HepG2 (cell line): ENCODE measurements at regions not wholly inside any gene's neighbourhood (a gene's known extent, or its start where the extent isn't known, plus 50 kb on each side); places are given as distances from the start of the nearest gene placed in this dataset.

Source experiments
- ATAC-seq: fragments of 200-7000 bp; cut with Tn5 transposase; 3 replicates; pipeline ENCODE4 v1.9.1; 2020; ENCODE audit warnings: mild to moderate bottlenecking, moderate library complexity
- BruUV-seq: library from RNA; stranded (reverse); fragments of 400-500 nt; replicated peaks from 2 replicates; lab custom pipeline; 2021; lab: Mats Ljungman, UMichigan
- CTCF ChIA-PET: fragments of 300-600 bp; formaldehyde crosslinking; extraction: SDS; loops from one replicate; lab custom pipeline; 2021; ENCODE audit warnings: low total read pairs, inconsistent platforms, low intra/inter-chr PET ratio; lab: Yijun Ruan, JAX
- POLR2A ChIA-PET: fragments of 350-600 bp; sonication (Branson Sonifier 250); formaldehyde crosslinking; loops from one replicate; lab custom pipeline; 2020; ENCODE audit warnings: antibody characterized with exemption, inconsistent platforms; lab: Yijun Ruan, JAX
- DNase-seq: peaks from one replicate; pipeline ENCODE4 v3.0.0-alpha.2; 2015; ENCODE audit warnings: low spot score
- FAIRE-seq: peaks from 3 replicates; lab custom pipeline; 2011; peaks lifted over from hg19 to GRCh38; lab: Jason Lieb, UNC
- H2AFZ ChIP-seq: one replicate; pipeline ENCODE4 v1.6.1; 2011; ENCODE audit warnings: low read length, inconsistent platforms
- H3K27ac ChIP-seq: fragments of 300-600 bp; 3 replicates; pipeline ENCODE4 v1.8.0; 2011; ENCODE audit warnings: mixed run types, mild to moderate bottlenecking, mixed read lengths, low read length, inconsistent platforms; ENCODE audit not compliant: insufficient read depth; ENCODE audit errors: extremely low read length
- H3K27me3 ChIP-seq, 2 experiments: fragments of 200-600 bp in 1 of 2; 2 replicates in 1 of 2; 3 replicates in 1 of 2; pipeline versions ENCODE4 v1.6.0 to v1.8.0; 2011; ENCODE audit warnings: low read length in 2 of 2, mild to moderate bottlenecking in 2 of 2, moderate library complexity in 2 of 2, inconsistent platforms in 1 of 2; ENCODE audit not compliant: insufficient read depth in 2 of 2, control insufficient read depth in 1 of 2
- H3K36me3 ChIP-seq, 2 experiments: fragments of 200-600 bp in 1 of 2; replicated peaks in 1 of 2; 2 replicates in 1 of 2; 3 replicates in 1 of 2; pipeline versions ENCODE4 v1.5.1 to v1.8.0; 2011; ENCODE audit warnings: low read length in 2 of 2, inconsistent platforms in 1 of 2; ENCODE audit not compliant: insufficient read depth in 2 of 2, control insufficient read depth in 1 of 2
- H3K4me1 ChIP-seq: 2 replicates; pipeline ENCODE4 v1.5.1; 2012; ENCODE audit warnings: low read length, inconsistent platforms; ENCODE audit not compliant: insufficient read depth
- H3K4me2 ChIP-seq: 2 replicates; pipeline ENCODE4 v1.6.0; 2011; ENCODE audit warnings: low read depth, low read length, inconsistent platforms
- H3K4me3 ChIP-seq, 3 experiments: fragments of 200-600 bp in 1 of 3; sonication (generic), shearing (Covaris generic) in 1 of 3; replicated peaks in 1 of 3; 2 replicates each; pipeline ENCODE4 v1.5.1; 2011 to 2016; ENCODE audit warnings: low read length in 3 of 3, inconsistent platforms in 2 of 3, low read depth in 2 of 3, mild to moderate bottlenecking in 2 of 3, control low read depth in 1 of 3, mixed read lengths in 1 of 3; ENCODE audit not compliant: insufficient read depth in 1 of 3
- H3K79me2 ChIP-seq: one replicate; pipeline ENCODE4 v1.6.1; 2011; ENCODE audit warnings: low read length, inconsistent platforms; ENCODE audit not compliant: insufficient read depth
- H3K9ac ChIP-seq: 2 replicates; pipeline ENCODE4 v1.6.0; 2011; ENCODE audit warnings: mild to moderate bottlenecking, low read depth, low read length, inconsistent platforms; ENCODE audit not compliant: insufficient read depth
- H3K9me3 ChIP-seq: 2 replicates; pipeline ENCODE4 v1.5.1; 2012; ENCODE audit warnings: mild to moderate bottlenecking, low read length
- H4K20me1 ChIP-seq: 2 replicates; pipeline ENCODE4 v1.6.0; 2011; ENCODE audit warnings: inconsistent platforms, mild to moderate bottlenecking, low read length, moderate library complexity; ENCODE audit not compliant: insufficient read depth
- ADNP ChIP-seq: sonication (generic); formaldehyde crosslinking; IDR thresholded peaks from 2 replicates; pipeline ENCODE4 v1.4.0; 2020; ENCODE audit warnings: missing genetic modification reagents
- FOSL2 ChIP-seq: sonication (generic); formaldehyde crosslinking; IDR thresholded peaks from 2 replicates; pipeline ENCODE4 v1.4.0; 2020; ENCODE audit warnings: missing genetic modification reagents
- GABPB1 ChIP-seq: IDR thresholded peaks from 2 replicates; pipeline ENCODE4 v1.6.1; 2016; ENCODE audit warnings: mild to moderate bottlenecking, missing genetic modification reagents, moderate library complexity, missing compliant biosample characterization
- RCOR2 ChIP-seq: IDR thresholded peaks from 2 replicates; pipeline ENCODE4 v1.6.1; 2016; ENCODE audit warnings: missing biosample characterization, missing genetic modification reagents
- ZFX ChIP-seq: sonication (generic); formaldehyde crosslinking; IDR thresholded peaks from 2 replicates; pipeline ENCODE4 v1.4.0; 2020; ENCODE audit warnings: mild to moderate bottlenecking, low read depth, missing genetic modification reagents, moderate library complexity
- ZNF180 ChIP-seq: sonication (generic); formaldehyde crosslinking; IDR thresholded peaks from 2 replicates; pipeline ENCODE4 v1.4.0; 2020; ENCODE audit warnings: low read depth, missing genetic modification reagents, borderline replicate concordance
- ZNF337 ChIP-seq: sonication (generic); formaldehyde crosslinking; IDR thresholded peaks from 2 replicates; pipeline ENCODE4 v1.5.1; 2020; ENCODE audit warnings: missing genetic modification reagents, low read depth, mild to moderate bottlenecking, borderline replicate concordance
- ZNF430 ChIP-seq: sonication (generic); formaldehyde crosslinking; IDR thresholded peaks from 2 replicates; pipeline ENCODE4 v1.9.0; 2021; ENCODE audit warnings: mild to moderate bottlenecking, missing genetic modification reagents
- ZNF552 ChIP-seq: sonication (generic); formaldehyde crosslinking; IDR thresholded peaks from 2 replicates; pipeline ENCODE4 v1.9.0; 2022; ENCODE audit warnings: missing genetic modification reagents, mild to moderate bottlenecking, borderline replicate concordance
- ZNF577 ChIP-seq: sonication (generic); formaldehyde crosslinking; IDR thresholded peaks from 2 replicates; pipeline ENCODE4 v1.4.0; 2020; ENCODE audit warnings: mild to moderate bottlenecking, low read depth, missing genetic modification reagents, borderline replicate concordance
- WGBS: methylation state at CpG from one replicate; pipeline ENCODE4 v1.1.6; 2017; ENCODE audit warnings: low lambda C conversion rate; 5-methylcytosine and 5-hydroxymethylcytosine counted together
- in situ Hi-C: cut with HindIII; loops from 2 replicates; pipeline ENCODE4 v1.10.0; 2017; ENCODE audit warnings: low pct_unique_long_range_greater_than_20kb; ENCODE audit not compliant: extremely low pct_ligation_motif_present
- intact Hi-C: fragments of 100-400 bp; cut with micrococcal nuclease; formaldehyde crosslinking; loops from one replicate; pipeline ENCODE4 v1.10.0; 2022; ENCODE audit not compliant: unreplicated experiment
- TF ChIP-seq, protein P1 (sequence below): sonication (generic); formaldehyde crosslinking; IDR thresholded peaks from 2 replicates; pipeline ENCODE4 v1.5.0; 2020; ENCODE audit warnings: missing genetic modification reagents, mild to moderate bottlenecking, borderline replicate concordance
- TF ChIP-seq, protein P2 (sequence below): IDR thresholded peaks from 2 replicates; pipeline ENCODE4 v1.6.1; 2016; ENCODE audit warnings: low read depth, missing genetic modification reagents, missing compliant biosample characterization
- TF ChIP-seq, protein P3 (sequence below): sonication (generic); formaldehyde crosslinking; IDR thresholded peaks from 2 replicates; pipeline ENCODE4 v1.4.0; 2020; ENCODE audit warnings: missing genetic modification reagents
- TF ChIP-seq, protein P4 (sequence below): sonication (generic); formaldehyde crosslinking; IDR thresholded peaks from 2 replicates; pipeline ENCODE4 v1.5.1; 2020; ENCODE audit warnings: mild to moderate bottlenecking, moderate library complexity, missing genetic modification reagents

DNA sequence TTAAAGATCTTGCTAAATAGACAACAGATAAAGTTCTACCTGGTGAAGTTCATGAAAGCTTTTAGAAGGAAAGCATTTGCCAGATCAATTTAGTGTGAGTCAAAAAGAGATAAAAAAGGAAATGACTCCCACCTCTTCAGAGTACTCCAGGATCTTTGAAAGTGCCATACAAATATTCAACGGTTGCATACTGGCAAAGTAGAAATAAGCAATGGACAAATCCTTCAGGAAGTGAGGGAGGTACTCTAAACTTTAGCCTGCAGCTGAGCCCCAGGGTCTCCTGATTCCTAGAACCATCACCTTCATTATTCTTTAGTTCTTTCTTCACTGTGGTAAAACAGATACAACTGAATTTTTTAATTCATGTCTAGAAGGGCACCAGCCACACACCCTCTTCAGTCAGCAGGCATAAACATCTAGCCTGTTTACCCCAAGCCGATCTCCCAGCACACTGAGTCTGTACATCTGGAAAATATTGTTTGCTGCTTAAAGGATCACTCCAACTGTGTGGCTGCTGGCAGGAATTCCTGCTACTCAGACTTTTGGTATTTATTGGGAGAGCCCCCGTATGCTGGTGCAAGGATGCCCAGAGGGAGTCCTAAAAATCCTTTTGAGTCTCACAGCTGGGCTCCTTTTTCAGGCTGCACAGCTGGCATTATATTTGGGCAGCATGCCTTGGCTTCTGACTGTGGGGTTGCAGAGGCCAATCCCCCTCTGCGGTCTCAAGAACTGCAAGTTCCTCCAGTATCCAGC lies 72.3 kb upstream of the SESTD1 start:
- ATAC-seq (no peak), DNase-seq (no peak), FAIRE-seq (no peak)
- no peak overlapping the region for H3K4me3 ChIP-seq
- ChIA-PET CTCF (no interaction called here), POLR2A (no interaction called here)
- H3K36me3 ChIP-seq, result no peaks in the 10 kb centered on the region
- no peaks in the 10 kb centered on the region for H4K20me1 ChIP-seq
- no TSS peak for BruUV-seq
- no peaks in the 10 kb centered on the region for H3K27me3 ChIP-seq
- no peaks in the 10 kb centered on the region for H3K79me2 ChIP-seq
- H3K9ac ChIP-seq, result no peak overlapping the region
- in situ Hi-C loops (loop anchor here (5.0 kb wide), 1 partner anchor 115 kb away; no protein-coding TSS in a partner anchor), intact Hi-C loops (no loop called here)
- no peak overlapping the region for H2AFZ ChIP-seq
- H3K9me3 ChIP-seq, result no peaks in the 10 kb centered on the region
- 54% methylated on average over 4 of the region's 4 CpGs for WGBS
- no peak overlapping the region for H3K27ac ChIP-seq
- H3K4me2 ChIP-seq, result no peak overlapping the region
- peaks cover 38% of the 10 kb centered on the region for H3K4me1 ChIP-seq
- TF ChIP-seq ZNF430 (CRISPR knock-in tag), result no peak
- TF ChIP-seq, protein P1, sequence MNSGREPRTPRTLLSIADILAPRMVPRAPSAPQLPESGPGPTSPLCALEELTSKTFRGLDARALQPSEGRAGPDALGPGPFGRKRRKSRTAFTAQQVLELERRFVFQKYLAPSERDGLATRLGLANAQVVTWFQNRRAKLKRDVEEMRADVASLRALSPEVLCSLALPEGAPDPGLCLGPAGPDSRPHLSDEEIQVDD (CRISPR knock-in tag), result no peak
- TF ChIP-seq ZNF577 (CRISPR knock-in tag), result no peak
- TF ChIP-seq FOSL2 (CRISPR knock-in tag), result no peak
- TF ChIP-seq, protein P2, sequence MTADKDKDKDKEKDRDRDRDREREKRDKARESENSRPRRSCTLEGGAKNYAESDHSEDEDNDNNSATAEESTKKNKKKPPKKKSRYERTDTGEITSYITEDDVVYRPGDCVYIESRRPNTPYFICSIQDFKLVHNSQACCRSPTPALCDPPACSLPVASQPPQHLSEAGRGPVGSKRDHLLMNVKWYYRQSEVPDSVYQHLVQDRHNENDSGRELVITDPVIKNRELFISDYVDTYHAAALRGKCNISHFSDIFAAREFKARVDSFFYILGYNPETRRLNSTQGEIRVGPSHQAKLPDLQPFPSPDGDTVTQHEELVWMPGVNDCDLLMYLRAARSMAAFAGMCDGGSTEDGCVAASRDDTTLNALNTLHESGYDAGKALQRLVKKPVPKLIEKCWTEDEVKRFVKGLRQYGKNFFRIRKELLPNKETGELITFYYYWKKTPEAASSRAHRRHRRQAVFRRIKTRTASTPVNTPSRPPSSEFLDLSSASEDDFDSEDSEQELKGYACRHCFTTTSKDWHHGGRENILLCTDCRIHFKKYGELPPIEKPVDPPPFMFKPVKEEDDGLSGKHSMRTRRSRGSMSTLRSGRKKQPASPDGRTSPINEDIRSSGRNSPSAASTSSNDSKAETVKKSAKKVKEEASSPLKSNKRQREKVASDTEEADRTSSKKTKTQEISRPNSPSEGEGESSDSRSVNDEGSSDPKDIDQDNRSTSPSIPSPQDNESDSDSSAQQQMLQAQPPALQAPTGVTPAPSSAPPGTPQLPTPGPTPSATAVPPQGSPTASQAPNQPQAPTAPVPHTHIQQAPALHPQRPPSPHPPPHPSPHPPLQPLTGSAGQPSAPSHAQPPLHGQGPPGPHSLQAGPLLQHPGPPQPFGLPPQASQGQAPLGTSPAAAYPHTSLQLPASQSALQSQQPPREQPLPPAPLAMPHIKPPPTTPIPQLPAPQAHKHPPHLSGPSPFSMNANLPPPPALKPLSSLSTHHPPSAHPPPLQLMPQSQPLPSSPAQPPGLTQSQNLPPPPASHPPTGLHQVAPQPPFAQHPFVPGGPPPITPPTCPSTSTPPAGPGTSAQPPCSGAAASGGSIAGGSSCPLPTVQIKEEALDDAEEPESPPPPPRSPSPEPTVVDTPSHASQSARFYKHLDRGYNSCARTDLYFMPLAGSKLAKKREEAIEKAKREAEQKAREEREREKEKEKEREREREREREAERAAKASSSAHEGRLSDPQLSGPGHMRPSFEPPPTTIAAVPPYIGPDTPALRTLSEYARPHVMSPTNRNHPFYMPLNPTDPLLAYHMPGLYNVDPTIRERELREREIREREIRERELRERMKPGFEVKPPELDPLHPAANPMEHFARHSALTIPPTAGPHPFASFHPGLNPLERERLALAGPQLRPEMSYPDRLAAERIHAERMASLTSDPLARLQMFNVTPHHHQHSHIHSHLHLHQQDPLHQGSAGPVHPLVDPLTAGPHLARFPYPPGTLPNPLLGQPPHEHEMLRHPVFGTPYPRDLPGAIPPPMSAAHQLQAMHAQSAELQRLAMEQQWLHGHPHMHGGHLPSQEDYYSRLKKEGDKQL (CRISPR knock-in tag), result no peak
- TF ChIP-seq GABPB1 (CRISPR knock-in tag), result no peak
- TF ChIP-seq ZNF337 (CRISPR knock-in tag), result no peak
- TF ChIP-seq, protein P3, sequence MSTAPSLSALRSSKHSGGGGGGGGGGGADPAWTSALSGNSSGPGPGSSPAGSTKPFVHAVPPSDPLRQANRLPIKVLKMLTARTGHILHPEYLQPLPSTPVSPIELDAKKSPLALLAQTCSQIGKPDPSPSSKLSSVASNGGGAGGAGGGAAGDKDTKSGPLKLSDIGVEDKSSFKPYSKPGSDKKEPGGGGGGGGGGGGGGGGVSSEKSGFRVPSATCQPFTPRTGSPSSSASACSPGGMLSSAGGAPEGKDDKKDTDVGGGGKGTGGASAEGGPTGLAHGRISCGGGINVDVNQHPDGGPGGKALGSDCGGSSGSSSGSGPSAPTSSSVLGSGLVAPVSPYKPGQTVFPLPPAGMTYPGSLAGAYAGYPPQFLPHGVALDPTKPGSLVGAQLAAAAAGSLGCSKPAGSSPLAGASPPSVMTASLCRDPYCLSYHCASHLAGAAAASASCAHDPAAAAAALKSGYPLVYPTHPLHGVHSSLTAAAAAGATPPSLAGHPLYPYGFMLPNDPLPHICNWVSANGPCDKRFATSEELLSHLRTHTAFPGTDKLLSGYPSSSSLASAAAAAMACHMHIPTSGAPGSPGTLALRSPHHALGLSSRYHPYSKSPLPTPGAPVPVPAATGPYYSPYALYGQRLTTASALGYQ, result no peak
- TF ChIP-seq, protein P4, sequence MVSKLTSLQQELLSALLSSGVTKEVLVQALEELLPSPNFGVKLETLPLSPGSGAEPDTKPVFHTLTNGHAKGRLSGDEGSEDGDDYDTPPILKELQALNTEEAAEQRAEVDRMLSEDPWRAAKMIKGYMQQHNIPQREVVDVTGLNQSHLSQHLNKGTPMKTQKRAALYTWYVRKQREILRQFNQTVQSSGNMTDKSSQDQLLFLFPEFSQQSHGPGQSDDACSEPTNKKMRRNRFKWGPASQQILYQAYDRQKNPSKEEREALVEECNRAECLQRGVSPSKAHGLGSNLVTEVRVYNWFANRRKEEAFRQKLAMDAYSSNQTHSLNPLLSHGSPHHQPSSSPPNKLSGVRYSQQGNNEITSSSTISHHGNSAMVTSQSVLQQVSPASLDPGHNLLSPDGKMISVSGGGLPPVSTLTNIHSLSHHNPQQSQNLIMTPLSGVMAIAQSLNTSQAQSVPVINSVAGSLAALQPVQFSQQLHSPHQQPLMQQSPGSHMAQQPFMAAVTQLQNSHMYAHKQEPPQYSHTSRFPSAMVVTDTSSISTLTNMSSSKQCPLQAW, result no peak
- no peak for TF ChIP-seq ZFX (CRISPR knock-in tag)
- TF ChIP-seq ZNF552 (CRISPR knock-in tag), result no peak
- no peak for TF ChIP-seq ADNP (CRISPR knock-in tag)
- TF ChIP-seq RCOR2, result no peak
- no peak for TF ChIP-seq ZNF180 (CRISPR knock-in tag)
